ENCODE measurements at regions not wholly inside any gene's neighbourhood (a gene's known extent, or its start where the extent isn't known, plus 50 kb on each side); places are given as distances from the start of the nearest gene placed in this dataset.

GRCh38 chr11:116409238-116409637, 363.5 kb downstream of the BUD13 start:
- no peak for TF ChIP-seq EP300 (IDR thresholded peaks at IDR 0.05)
- no peak for TF ChIP-seq POLR2AphosphoS5 (IDR thresholded peaks at IDR 0.05)
- no peak for TF ChIP-seq POLR2A (IDR thresholded peaks at IDR 0.05)
- no peak for TF ChIP-seq CTCF (IDR thresholded peaks at IDR 0.05)
- H3K9me3 ChIP-seq = no peaks in the 10 kb centered on the region
- H3K4me3 ChIP-seq = no peak overlapping the region
- no peak for DNase-seq
- 86 to 95% methylated on average over 4 of the region's 4 CpGs for WGBS, 2 donors
- H3K27me3 ChIP-seq = no peaks in the 10 kb centered on the region
- H3K4me1 ChIP-seq = peaks cover 0 to 14% (median 10%) of the 10 kb centered on the region in 4 donors
- intact Hi-C loops (cut with DNase I) = no loop called here
- H3K27ac ChIP-seq = no peak overlapping the region
- H3K36me3 ChIP-seq = no peaks in the 10 kb centered on the region

- no peaks in the 10 kb centered on the region for H3K9me3 ChIP-seq
- intact Hi-C loops (cut with DNase I) = no loop called here
- TF ChIP-seq POLR2AphosphoS5 (IDR thresholded peaks at IDR 0.05) = no peak
- H3K27ac ChIP-seq = no peak overlapping the region
- no peaks in the 10 kb centered on the region for H3K36me3 ChIP-seq
- H3K27me3 ChIP-seq = no peaks in the 10 kb centered on the region
- no peak for DNase-seq
- H3K4me1 ChIP-seq = no peaks in the 10 kb centered on the region
- 71 to 72% methylated on average over 1 of the region's 1 CpG for WGBS, 2 donors
- no peak overlapping the region for H3K4me3 ChIP-seq
Observed at GRCh38 chr11:116406042-116406441, 366.7 kb downstream of the BUD13 start.

GRCh38 chr11:116404462-116404798, 368.4 kb downstream of the BUD13 start:
- H3K9me3 ChIP-seq = no peaks in the 10 kb centered on the region
- no peaks in the 10 kb centered on the region for H3K4me1 ChIP-seq
- no peaks in the 10 kb centered on the region for H3K27me3 ChIP-seq
- DNase-seq = no peak
- no peaks in the 10 kb centered on the region for H3K36me3 ChIP-seq
- TF ChIP-seq POLR2AphosphoS5 (IDR thresholded peaks at IDR 0.05) (no peak), POLR2A (IDR thresholded peaks at IDR 0.05) (no peak), CTCF (IDR thresholded peaks at IDR 0.05) (no peak)
- 74 to 78% methylated on average over 3 of the region's 3 CpGs for WGBS, 2 donors
- no peak overlapping the region for H3K4me3 ChIP-seq
- no peak overlapping the region for H3K27ac ChIP-seq
- intact Hi-C loops (cut with DNase I) = no loop called here

GRCh38 chr11:116403794-116404461, 368.9 kb downstream of the BUD13 start:
- Histone ChIP-seq H3K36me3 (no peaks in the 10 kb centered on the region), H3K27me3 (no peaks in the 10 kb centered on the region), H3K9me3 (no peaks in the 10 kb centered on the region), H3K4me1 (no peaks in the 10 kb centered on the region), H3K4me3 (no peak overlapping the region), H3K27ac (no peak overlapping the region)
- intact Hi-C loops (cut with DNase I) = no loop called here
- no peak for DNase-seq
- TF ChIP-seq POLR2A (IDR thresholded peaks at IDR 0.05) (no peak), EP300 (IDR thresholded peaks at IDR 0.05) (no peak), CTCF (IDR thresholded peaks at IDR 0.05) (no peak), POLR2AphosphoS5 (IDR thresholded peaks at IDR 0.05) (no peak)
- WGBS, 2 donors = 56 to 80% methylated on average over 4 of the region's 4 CpGs

GRCh38 chr11:116400081-116400480, 372.7 kb downstream of the BUD13 start:
- Histone ChIP-seq H3K27ac (no peak overlapping the region), H3K27me3 (no peaks in the 10 kb centered on the region), H3K9me3 (no peaks in the 10 kb centered on the region), H3K36me3 (no peaks in the 10 kb centered on the region), H3K4me1 (peaks cover 0 to 18% (median 12%) of the 10 kb centered on the region in 4 donors), H3K4me3 (no peak overlapping the region)
- intact Hi-C loops (cut with DNase I) = no loop called here
- DNase-seq = no peak
- 77 to 80% methylated on average over 5 of the region's 5 CpGs for WGBS, 2 donors
- TF ChIP-seq EP300 (IDR thresholded peaks at IDR 0.05) = no peak
- no peak for TF ChIP-seq POLR2A (IDR thresholded peaks at IDR 0.05)
- no peak for TF ChIP-seq CTCF (IDR thresholded peaks at IDR 0.05)
- TF ChIP-seq POLR2AphosphoS5 (IDR thresholded peaks at IDR 0.05) = no peak
